Non-pigmented ciliary epithelial cell (primary cell): ENCODE measurements at regions not wholly inside any gene's neighbourhood (a gene's known extent, or its start where the extent isn't known, plus 50 kb on each side); places are given as distances from the start of the nearest gene placed in this dataset.
"Not testable (repeated sequence)": the region's sequence is repeated elsewhere in the genome, so short reads cannot be mapped to it uniquely, and the experiment has no call there.

Experiments used
- DNase-seq: peaks from one replicate; pipeline ENCODE4 v3.0.0-alpha.2; 2010; ENCODE audit warnings: low read depth

DNA sequence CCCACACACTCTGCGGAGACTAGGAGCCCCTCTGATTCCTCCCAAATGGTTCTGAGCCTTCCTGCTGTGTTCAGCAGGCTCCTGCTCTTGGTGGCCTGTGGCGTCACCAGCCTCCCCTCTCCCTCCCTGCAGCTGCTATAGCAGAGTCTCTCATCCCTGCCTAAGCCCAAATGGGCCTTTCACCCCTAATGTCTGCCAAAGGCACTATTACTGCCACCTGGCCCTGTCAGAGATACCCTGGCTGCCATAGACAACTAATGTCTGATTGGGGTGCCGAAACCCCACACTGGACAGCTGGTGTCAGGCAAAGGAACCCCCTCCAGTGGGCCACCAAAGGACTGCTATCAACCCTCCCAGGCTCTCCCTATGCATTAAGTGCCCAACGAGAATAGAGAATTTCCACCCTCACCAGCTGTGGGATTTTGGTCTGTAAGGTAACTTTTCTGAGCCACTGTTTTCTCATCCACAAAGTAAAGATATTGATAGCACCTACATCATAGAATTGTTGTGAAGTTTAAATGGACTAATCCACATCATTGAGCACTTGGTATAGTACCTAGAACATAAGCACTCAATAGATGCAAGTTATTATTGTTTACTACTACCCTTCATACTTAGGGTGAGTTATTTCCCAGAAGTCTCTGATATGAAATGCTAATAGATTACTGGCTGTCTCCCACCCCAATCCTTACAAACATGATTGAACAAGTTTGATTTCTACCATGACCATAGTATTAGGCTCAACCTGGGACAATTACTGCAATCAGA lies 421.3 kb downstream of the MID1IP1 start:
- no peak for DNase-seq

DNA sequence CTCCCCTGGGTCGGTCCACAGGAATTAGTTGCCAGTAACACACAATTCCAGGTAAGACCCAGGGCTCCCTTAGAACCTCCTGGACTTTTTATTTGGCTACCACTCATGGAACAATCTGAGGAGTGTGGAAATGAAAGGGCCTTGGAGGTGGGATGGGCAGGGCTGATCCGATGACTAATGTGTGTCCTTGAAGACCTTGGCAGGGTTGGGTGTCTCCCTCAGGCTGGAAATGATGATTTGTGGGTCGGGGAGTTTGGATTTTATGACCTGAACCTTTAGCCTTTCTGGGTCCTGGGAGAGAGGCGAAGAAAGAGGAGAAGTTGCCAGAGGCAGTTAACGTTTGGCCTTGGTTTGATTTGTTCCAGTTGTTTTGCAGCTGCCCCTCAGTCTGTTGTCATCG lies 425.0 kb downstream of the MID1IP1 start:
- DNase-seq: no peak

DNA sequence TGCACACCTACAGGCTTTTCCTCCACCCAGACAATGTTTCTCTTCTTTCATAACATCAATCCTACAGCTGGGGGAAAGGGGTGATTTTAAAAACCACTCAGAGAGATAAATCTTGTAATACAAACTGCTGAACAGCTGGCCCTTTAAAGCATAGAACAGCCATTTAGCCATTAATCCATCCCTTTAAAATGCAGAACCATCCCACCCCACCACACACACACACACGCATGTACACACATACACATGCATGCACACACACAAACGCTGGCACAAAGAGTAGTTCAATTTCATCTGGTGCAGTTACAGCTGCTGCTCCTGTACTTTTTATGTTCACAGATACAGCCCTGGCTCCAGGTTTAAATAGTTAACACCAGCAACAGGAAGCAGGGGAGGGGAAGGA lies 426.1 kb downstream of the MID1IP1 start:
- no peak for DNase-seq

DNA sequence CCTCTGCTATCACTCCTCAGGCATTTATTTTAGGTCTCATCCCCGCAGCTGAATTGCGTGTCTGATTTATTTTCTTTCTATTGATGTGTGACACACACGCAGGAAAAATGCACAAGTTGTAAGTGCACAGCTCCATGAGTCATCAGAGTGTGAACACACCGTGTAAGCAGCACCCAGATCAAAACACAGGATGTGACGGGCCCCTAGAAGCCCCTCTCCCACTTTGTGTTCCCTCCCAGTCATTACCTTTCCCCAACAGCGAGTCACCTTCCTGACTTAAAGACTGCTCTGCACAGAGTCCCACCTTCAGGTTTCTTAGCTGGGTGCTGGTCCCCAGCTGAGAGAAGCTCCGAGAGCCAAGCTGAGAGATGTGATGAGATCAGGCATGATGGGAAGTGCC lies 436.7 kb downstream of the MID1IP1 start:
- DNase-seq: no peak

DNA sequence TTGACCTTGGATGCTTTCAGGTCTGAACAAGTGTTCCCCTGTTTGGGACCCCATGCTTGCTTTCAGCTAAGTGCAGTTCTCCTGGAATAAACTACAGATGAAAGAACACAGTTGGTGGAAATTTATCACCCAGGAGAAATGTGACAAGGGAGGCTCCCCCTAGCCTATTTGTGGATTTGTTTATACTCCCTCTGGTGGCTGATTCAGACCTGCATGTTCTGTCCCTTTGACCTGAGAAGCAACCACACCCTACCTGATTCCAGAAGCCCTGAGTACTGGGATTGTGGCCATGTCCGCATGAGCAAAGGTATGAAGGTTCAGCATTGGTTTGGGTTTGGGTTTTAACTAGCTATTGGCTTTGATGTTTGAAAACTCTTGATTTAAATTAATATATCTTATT lies 440.9 kb downstream of the MID1IP1 start:
- no peak for DNase-seq

DNA sequence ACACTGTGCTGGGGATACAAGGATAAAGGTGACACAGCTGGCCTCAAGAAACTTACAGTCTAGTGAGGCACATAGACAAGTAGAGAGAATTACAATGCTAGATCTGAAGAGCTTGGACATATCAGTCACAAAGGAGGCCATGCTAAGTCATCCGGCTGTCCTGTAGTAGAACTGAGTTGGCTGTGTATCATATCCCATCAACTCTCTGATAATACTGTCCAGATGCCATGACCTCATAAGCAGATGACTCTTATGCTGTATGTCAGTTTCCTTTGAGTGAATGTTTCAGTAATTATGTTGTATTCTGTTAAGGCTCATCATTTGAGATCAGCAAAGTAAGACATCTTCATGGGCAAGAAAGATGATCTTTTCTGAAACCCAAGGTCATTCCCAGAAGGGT lies 442.9 kb downstream of the MID1IP1 start:
- DNase-seq: no peak

DNA sequence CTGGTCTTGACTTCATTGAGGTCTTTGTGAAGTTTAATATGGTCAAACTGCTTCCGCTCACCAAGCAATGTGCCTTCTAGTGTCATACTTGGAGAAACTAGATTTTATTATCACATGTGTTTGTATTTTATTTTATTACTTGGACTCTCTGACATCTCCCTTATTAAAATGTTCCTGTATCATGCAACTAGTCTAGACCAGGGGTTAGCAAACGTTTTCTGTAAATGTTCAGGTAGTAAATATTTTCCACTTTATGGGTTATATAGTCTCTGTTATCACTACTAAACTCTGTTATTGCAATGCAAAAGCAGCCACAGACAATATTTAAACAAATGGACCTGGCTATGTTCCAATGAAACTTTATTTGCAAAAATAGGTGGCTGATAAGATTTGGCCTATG lies 443.8 kb downstream of the MID1IP1 start:
- no peak for DNase-seq

DNA sequence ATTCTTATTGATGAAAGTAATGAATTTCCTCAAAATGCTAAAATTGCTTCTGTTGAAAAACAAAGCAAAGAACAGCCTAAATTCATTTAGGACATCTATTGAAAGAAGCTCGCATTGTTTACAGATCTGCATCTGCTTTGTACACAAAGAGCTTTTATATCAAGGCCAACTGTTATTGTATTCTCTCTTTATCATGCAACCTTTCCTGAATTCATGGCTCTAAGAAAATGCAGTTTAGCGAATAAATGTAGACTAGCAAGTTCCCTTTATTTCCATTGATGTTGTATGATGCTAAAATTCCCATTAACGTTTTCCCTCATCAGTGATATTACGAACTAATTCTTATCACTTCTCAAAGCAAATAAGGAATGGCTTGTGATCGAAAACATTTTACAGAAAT lies 446.3 kb downstream of the MID1IP1 start:
- DNase-seq: no peak

DNA sequence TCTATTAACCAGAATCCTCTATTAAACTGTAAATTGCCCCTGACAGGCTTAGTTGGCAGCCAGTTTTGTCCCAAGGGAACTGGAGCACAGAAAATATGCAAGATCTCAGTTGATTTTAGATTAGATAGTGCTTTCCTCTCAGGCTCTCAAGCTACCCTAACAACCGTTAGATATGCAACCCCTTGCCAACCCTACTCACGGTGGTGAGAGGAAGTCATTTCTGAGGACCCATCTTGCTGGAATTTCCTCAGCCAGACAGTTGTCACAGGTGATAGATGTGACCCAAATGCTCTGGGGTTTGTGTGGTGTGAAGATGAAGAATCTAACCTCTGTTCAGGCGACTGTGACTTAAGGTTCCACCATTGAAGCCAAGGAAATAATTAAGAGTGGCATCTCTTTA lies 447.1 kb downstream of the MID1IP1 start:
- DNase-seq: no peak

DNA sequence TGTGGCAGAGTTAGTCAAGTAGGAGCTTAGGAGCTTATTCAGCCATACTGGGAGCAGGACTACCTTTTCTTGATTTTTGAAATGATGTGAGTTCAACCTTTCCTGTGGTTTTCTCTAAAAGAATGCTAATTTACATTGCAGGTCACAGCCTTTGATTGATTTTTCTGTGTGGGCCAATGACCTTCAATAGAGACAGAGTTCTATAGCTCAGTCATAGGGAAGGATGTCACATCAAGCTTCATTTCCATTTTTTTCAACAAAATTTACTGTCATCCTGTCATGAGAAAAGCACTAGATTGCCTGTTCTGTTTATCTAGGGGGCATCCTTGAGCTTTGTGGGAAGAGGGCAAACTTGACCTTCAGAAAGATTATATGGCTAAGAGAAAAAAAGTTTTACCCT lies 448.7 kb downstream of the MID1IP1 start:
- DNase-seq: no peak

DNA sequence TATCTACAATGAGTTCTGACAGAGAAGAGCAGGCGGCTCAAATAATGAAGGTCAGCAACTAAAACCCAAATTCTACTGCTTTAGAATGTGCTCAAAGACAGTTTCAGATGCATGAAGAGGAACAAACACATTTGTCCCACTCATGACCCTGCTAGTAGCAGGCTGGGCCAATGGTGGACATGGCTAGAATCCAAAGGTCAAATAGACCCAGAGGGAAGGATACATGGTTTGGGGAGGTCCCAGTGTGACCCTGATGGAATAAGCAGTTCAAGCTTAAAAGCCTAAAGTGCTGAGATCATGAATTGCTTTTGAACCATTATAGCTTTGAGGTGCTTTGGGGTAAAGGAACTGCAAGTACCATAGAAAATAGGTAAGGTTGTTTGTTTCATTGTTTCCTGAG lies 450.7 kb downstream of the MID1IP1 start:
- no peak for DNase-seq

DNA sequence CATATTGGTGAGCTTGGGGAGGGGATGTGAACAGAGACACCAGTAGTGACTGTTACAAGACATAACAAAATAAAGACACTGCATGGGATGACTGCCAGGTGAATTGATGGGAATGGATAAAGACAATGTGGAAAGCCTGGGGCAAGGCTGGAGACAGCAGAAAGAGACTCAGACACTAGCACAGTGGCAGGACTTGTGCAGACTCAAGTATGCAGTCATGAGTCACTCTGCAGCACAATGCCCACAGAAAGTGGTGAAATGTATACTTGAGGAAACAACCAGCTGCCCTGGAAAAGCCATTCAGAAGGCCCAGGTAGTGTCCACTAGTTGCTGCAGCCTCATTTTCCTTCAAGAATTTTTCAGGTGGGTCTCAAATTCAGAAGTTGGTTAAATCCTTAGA lies 452.3 kb downstream of the MID1IP1 start:
- no peak for DNase-seq

DNA sequence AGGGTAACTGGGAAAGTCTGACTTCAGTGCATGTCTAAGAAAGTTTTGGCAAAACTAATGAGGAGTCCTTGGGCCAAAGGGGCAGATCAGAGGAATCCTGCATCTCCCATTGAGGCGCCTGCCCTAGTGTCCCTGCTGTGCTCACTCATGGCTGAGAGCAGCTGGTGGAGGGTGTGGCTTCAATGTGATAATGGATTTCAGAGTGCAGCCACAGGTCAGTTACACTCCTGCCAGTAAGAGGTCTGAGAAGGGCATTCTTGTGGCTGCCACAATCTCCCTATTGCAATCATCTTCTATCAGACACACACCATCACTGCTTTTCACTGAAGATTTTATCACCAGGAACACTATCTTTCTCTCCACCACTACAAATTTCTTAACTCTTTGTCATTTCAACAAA lies 457.1 kb downstream of the MID1IP1 start:
- no peak for DNase-seq

DNA sequence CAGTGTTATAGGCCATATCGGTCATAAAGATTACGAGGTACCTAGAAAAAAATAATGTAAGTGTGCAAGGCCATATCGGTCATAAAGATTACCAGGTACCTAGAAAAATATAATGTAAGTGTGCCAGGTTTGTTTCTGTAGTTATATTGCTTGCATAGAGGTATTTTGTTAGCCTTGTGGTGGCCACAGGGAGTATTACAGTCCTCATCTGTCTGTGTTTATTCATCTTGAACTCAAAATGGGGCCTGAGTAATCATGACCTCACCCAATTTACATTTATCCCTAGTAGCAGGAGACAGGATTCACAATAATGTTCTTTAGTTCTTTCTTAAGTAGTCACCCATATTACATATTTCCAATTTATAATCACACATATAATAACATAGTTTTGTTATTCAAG lies 459.7 kb downstream of the MID1IP1 start:
- DNase-seq: no peak

DNA sequence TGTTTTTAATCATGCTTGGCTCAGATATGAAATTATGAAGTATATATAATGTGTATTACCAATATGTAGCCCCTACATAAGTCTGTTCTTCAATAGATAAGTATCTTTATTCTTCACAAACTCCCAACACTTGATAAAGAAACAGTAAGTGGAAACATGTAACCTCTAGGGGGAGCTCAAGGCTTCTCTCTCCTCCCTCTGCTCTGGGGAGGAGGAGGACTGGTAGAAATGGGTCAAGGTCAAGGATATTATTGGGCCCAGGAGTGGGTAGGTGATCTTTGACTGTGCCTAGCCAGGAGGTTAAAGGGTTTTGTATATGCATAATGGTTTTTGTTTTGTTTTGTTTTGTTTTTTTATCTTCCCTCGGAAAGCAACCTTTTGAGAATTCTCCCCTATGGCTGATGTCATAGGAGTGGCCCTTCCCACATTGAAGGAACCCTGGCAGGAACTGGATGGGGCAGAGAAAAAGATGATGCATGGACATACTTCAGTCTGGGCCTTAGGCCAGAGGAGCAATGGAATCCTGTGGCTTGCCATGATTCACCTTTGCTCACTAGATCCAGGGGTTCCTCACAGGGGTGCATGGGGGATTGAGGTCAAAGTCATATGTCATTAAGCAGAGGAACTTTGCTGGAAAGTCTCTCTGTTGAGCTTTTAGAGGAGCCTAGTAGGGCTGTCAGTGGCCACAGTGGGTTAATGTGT lies 460.3 kb downstream of the MID1IP1 start:
- DNase-seq: no peak

DNA sequence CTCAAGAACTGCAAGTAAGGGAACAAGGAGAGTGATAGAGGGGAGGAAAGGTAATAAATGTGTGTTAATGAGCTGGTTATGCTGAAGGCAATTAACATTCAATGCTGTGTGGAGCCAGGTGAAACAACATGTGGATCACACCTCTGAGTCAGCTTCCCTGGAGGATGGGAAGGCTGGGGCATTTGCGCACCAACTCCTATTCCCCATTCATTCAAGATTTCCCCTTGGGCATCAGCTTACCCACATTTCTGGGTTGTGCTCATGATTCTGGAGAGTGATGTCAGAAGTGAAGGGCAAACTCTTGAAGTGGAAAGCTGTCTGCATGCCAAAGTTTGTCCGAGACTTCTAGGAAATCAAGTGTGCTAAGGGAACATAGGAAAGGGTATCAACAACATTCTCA lies 461.4 kb downstream of the MID1IP1 start:
- no peak for DNase-seq

DNA sequence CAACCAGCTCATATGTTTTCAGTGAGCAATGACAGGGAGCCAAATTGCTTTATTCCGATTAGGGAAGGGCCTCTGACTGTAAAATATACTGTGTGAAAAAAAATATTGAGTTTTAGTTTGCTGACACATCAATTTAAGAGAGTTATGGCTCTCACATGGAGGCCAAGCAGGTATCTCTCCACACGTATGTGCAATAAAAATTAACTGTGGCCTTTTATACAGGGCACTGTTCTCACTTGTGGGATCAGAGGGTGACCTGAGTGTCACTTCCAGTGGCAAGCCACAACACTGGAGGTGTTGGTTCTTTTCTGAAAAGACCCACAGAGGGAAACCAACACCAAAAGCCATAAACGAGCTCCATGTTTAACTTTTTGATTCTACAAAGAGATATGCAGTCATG lies 462.8 kb downstream of the MID1IP1 start:
- DNase-seq: no peak

DNA sequence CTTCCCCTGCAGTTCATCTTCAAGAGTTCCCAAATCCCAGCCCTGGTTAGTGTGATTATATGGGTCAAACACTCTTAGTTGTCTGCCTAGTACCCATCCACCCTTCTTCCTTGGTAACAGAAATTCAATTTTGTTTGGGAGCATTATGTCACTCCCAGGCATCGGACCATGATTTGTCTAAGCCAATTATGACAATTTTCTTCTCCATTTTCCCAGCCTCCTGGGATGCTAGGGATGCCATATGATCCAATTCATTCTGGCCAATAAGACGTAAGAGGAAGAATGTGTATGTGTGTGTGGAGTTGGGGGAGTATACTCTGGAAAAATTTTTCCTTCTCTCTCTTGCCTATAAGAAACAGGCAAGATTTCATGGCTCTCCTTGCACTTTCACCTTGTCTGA lies 465.9 kb downstream of the MID1IP1 start:
- no peak for DNase-seq

DNA sequence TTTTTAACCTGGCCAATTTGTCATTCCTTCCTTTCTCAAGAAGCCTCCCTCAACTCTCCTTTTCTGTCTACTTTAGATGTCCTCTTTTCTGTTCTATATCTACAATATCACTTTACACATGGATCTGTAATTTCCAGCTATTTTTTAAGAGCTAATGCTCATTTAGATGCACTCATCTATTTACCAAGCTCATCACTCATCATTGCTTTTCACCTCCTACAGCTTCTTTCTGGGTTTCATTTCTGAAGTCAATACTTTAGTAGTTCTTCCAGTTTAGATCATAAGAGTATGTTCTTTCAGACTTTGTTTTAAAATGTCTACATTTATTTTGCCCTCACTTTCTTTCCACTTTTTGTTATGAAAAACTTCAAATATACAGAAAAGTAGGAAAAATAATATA lies 466.9 kb downstream of the MID1IP1 start:
- DNase-seq: no peak

DNA sequence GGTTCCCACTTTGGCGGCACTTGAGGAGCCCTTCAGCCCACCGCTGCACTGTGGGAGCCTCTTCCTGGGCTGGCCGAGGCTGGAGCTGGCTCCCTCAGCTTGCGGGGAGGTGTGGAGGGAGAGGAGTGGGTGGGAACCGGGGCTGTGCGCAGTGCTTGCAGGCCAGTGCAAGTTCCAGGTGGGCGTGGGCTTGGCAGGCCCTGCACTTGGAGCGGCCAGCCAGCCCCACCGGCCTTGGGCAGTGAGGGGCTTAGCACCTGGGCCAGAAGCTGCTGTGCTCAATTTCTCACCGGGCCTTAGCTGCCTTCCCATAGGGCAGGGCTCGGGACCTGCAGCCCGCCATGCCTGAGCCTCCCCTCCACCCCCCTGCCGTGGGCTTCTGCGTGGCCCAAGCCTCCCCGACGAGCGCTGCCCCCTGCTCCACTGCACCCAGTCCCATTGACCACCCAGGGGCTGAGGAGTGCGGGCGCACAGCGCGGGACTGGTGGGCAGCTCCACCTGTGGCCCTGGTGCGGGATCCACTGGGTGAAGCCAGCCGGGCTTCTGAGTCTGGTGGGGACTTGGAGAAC lies 474.3 kb downstream of the MID1IP1 start:
- no peak for DNase-seq

DNA sequence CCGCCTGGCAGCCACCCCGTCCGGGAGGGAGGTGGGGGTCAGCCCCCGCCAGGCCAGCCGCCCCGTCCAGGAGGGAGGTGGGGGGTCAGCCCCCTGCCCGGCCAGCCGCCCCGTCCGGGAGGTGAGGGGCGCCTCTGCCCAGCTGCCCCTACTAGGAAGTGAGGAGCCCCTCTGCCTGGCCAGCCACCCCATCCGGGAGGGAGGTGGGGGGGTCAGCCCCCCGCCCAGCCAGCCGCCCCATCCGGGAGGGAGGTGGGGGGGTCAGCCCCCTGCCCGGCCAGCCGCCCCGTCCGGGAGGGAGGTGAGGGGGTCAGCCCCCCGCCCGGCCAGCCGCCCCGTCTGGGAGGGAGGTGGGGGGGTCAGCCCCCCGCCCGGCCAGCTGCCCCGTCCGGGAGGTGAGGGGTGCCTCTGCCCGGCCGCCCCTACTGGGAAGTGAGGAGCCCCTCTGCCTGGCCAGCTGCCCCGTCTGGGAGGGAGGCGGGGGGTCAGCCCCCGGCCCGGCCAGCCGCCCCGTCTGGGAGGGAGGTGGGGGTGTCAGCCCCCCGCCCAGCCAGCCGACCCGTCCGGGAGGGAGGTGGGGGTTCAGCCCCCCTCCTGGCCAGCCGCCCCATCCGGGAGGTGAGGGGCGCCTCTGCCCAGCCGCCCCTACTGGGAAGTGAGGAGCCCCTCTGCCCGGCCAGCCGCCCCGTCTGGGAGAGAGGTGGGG lies 476.6 kb downstream of the MID1IP1 start:
- DNase-seq: not testable (repeated sequence)

DNA sequence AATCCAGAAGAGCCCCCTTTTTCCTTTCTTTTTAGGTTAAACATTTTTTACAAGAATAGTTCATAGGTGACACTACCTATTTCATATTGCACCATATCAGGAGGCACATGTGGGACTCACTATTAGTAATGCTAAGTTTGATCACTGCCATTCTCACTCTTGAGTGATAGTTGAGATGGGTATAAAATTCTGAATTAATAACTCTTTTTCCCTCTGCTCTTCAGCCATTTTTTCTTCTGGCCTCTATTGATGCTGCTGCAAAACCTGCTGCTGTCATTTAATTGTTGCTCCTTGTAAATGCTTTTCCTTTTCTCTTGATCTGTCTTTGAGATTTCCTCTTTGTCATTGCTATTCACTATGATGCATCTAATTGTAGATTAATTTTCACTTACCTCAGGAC lies 482.0 kb downstream of the MID1IP1 start:
- no peak for DNase-seq

DNA sequence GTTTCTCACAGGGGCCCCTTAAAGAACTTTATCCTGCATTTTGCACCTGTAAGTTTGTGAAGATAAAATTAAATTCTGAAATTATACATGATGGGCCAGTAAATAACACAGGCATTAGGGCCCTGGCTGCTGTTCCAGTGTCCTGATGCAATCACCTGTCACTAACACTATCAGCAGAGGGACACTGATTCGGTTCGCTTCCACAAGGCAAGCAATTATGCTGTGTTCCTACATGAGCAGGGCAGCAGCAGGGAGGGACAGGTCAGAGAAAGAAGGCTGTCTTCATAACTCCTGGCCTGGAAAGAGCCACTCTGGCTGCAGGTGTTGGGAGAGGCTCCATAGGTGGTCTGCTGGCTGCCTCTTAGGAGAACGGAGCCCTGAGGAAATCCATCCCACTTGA lies 487.3 kb downstream of the MID1IP1 start:
- DNase-seq: no peak
